CD4-positive, alpha-beta T cell treated with Interleukin-1 beta for 1 hour (primary cell): ENCODE measurements at regions not wholly inside any gene's neighbourhood (a gene's known extent, or its start where the extent isn't known, plus 50 kb on each side); places are given as distances from the start of the nearest gene placed in this dataset.
"Not testable (repeated sequence)": the region's sequence is repeated elsewhere in the genome, so short reads cannot be mapped to it uniquely, and the experiment has no call there.

Experiments used
- DNase-seq, 2 donors: peaks; one replicate each; pipeline ENCODE4 v3.0.0-alpha.2; 2020 to 2022

GRCh38 chr22:35475545-35475944 is 65.1 kb upstream of the RASD2 start:
- no peak for DNase-seq

DNA sequence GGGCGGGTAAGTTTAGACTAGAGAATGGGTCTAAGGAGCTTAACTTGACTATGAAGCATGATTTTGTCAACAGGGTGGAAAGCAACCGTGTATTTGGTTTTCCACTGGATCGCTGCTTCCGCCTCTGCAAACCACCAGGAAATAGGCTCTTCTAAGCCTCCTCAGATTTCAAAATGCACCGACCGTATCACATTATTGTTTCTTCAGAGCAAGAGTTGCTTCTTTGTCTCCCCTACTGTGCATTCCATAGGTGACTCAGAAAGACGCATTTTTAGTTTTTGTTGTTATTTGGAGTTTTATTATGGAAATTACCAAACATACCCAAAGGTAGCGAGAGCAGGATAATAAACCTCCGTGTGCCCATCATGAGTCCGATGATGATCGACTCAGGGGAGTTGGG is 64.3 kb upstream of the RASD2 start:
- DNase-seq, result no peak

GRCh38 chr22:35477911-35478582 is 62.6 kb upstream of the RASD2 start:
- peak in 1 of 2 donors; percentile 5 for DNase-seq

DNA sequence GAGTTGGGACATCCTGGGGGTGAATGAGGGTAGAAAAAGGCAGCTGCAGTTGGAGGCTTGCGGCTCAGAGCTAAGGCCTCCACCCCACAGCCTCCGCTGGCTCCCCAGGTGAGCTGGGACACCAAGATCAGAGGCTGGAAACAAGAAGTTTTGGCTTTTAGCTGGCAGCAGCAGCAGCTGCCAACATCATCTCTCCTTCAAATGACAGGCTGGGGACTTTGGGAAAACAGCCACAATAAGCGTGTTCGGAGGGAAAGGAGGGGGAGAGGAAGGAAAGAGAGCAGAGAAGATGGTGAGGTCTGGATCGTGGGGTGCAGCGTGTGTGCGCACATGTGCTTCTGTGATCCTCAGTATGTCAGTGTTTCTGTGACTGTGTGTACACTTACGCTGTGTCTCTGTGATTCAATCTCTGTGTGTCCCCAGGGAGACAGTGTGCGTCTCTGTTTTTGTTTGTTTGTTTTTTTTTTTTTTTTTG is 62.0 kb upstream of the RASD2 start:
- DNase-seq, result no peak

DNA sequence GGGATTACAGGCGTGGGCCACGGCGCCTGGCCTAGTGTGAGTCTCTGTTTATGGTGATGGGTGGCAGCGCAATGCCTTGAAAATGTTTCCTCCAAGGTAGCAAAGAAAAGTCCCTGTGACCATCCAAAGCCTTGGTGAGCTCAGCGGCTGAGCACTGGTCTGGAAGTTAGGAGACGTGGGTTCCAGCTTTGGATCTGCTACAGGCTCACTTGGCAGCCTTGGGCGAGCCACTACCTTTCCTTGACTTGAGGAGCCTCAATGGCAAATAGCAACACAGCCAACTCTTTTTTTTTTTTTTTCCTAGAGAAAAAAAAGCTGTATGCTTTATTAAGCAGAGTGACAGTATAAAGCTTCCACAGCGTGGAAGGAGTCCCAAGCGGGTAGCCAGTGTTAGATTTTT is 61.3 kb upstream of the RASD2 start:
- no peak for DNase-seq

GRCh38 chr22:35479985-35480550 is 60.6 kb upstream of the RASD2 start:
- no peak for DNase-seq

GRCh38 chr22:35480627-35481550 is 59.7 kb upstream of the RASD2 start:
- no peak for DNase-seq

DNA sequence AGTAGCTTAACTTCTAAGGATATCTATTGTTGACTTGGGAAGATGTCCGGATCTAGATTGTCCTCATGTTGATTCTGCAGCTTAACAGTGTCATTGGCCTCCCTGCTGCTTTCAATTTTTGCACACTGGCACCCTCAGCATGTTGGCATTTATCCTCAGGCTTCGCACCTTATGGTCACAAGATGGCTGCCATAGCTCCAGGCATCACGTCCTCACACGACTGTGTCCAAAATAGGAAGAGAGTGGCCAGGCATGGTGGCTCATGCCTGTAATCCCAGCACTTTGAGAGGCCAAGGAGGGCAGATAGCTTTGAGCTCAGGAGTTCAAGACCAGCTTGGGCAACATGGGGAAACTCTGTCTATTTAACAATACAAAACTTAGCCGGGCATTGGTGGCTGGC is 58.3 kb upstream of the RASD2 start:
- DNase-seq, result no peak

DNA sequence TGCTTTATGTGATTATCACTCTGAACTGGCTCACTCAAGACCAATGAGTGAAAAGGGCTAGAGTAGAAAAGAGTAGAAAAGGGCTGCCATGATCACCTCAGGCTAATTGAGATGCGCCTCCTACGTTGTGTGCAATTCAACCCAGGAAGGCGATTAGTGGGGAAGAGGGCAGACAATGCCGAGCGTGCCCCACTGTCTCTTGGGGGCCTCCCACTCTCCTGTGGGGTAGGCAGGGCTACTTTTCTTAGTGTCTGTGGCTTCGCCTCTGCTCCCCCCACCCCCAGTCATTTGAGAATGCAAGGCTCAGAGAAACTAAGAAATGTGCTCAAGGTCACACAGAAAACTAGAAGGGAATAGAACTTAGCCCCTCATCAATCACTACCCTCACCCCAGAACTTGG is 57.7 kb upstream of the RASD2 start:
- no peak for DNase-seq

- no peak for DNase-seq
Observed at GRCh38 chr22:35483730-35484129, 56.9 kb upstream of the RASD2 start.

GRCh38 chr22:35484651-35485556 is 55.7 kb upstream of the RASD2 start:
- DNase-seq, result no peak

DNA sequence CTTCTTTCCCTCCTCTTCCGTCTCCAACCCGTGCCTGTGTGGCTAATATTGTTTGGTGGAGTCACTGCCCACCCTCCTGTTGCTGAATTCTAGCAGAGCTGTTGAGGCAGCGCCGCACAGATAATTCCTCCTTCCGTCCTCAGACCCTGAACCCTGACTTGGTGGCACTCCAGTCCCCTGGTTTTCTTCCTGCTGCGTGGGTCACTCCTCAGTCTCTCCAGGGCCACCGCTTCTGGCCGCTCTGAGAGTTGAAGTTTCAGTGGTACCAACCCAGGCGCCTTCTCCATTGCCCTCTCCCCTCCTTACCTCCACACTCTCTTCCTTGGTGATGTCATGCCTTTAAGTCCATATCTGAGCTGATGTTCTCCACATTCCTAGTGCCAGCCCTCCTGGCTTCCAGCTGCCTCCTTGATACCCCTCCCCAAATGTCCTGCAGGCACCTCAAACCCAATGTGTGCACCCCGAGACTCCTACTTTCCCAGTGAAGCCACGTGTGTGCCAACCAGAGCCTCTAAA is 54.5 kb upstream of the RASD2 start:
- DNase-seq, result no peak

- not testable (repeated sequence) for DNase-seq
Observed at GRCh38 chr22:35487623-35488022, 53.0 kb upstream of the RASD2 start.

DNA sequence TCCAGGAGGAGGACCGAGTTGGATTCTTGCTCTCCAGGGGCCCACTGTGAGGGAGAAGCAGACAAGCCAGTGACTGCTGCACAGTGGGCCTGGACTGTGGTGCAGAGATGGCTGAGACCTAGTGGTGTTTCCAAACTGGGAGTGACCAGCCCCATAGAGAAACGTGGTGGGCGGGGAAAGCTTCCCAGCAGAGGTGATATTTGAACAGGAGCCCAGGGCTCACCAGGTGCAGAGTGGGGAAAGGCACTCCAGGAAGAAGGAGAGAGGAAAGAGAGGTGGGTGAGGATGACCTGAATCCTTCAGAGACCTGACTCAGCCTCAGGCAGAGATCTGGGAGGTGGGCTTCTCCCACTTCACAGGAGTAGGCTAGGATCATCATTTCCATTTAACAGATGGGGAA is 52.1 kb upstream of the RASD2 start:
- DNase-seq, result no peak

DNA sequence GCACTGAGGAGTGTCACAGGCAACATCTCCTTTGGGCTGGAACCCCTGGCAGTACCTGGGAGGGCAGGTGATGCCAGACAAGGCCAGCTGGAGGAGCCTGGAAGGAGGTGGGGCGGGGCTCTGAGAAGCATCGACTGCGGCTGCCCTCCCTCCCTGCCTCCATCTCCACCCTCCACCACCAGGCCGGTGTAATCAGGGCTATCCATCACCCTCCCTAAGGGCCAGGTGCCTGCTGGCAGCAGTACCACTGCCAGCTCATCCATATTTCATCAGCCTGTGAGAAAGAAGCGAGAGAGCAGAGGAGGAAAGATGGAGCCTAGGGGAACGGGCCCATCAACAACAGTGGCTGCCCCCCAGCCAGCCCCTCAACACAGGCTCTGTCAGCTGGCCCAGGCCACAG is 51.4 kb upstream of the RASD2 start:
- no peak for DNase-seq
